Fibroblast of lung (primary cell): ENCODE measurements at regions not wholly inside any gene's neighbourhood (a gene's known extent, or its start where the extent isn't known, plus 50 kb on each side); places are given as distances from the start of the nearest gene placed in this dataset.

Source experiments
- EZH2 ChIP-seq: IDR thresholded peaks from 2 replicates; pipeline ENCODE4 v1.5.1; 2012; ENCODE audit warnings: low read length, control low read depth, mild to moderate bottlenecking; ENCODE audit errors: missing control alignments
- TF ChIP-seq, protein P1 (sequence below), 2 donors: IDR thresholded peaks in 1 of 2; conservative IDR thresholded peaks in 1 of 2; 1 replicate in 1 of 2; 2 replicates in 1 of 2; pipeline ENCODE4 v1.5.1; 2011 to 2012; ENCODE audit warnings: low read length in 2 of 2, control low read depth in 1 of 2, inconsistent platforms in 1 of 2, low read depth in 1 of 2, mild to moderate bottlenecking in 1 of 2

DNA sequence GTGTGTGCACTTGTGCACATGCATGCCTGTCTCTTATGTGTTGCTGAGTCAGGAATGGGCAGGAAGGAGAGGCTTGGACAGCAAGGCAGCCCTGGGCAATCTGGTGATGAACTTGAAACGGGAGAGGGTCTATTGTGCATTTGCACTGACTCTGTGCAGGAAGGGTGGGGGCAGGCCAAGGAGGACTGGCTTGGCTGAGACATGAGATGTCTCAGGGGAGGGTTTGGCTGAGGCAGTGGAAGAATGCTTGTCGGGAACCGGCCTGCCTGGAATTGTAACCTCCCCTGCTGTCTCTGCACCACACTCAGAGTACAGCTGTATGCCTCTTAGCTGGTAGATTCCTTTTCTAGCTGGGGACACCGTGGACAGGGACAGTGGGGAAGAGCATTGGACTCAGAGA, 176.1 kb upstream of the TNP1 start:
- TF ChIP-seq, protein P1, sequence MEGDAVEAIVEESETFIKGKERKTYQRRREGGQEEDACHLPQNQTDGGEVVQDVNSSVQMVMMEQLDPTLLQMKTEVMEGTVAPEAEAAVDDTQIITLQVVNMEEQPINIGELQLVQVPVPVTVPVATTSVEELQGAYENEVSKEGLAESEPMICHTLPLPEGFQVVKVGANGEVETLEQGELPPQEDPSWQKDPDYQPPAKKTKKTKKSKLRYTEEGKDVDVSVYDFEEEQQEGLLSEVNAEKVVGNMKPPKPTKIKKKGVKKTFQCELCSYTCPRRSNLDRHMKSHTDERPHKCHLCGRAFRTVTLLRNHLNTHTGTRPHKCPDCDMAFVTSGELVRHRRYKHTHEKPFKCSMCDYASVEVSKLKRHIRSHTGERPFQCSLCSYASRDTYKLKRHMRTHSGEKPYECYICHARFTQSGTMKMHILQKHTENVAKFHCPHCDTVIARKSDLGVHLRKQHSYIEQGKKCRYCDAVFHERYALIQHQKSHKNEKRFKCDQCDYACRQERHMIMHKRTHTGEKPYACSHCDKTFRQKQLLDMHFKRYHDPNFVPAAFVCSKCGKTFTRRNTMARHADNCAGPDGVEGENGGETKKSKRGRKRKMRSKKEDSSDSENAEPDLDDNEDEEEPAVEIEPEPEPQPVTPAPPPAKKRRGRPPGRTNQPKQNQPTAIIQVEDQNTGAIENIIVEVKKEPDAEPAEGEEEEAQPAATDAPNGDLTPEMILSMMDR (conservative IDR thresholded peaks at IDR 0.05 in 1 of 2, IDR thresholded peaks at IDR 0.05 in 1 of 2; ENCODE audit: low read depth in 1 of 2, low read length in 2 of 2): no peak
- TF ChIP-seq EZH2: no peak
